ENCODE measurements at regions not wholly inside any gene's neighbourhood (a gene's known extent, or its start where the extent isn't known, plus 50 kb on each side); places are given as distances from the start of the nearest gene placed in this dataset.

- Histone ChIP-seq H3K79me2 (ENCODE audit: low read depth) (no peaks in the 10 kb centered on the region), H3K4me2 (no peak overlapping the region), H3K9me2 (ENCODE audit: insufficient read depth) (no peaks in the 10 kb centered on the region), H4K20me1 (ENCODE audit: insufficient read depth) (no peaks in the 10 kb centered on the region), H3F3A (ENCODE audit: insufficient read depth, low read depth) (no peaks in the 10 kb centered on the region), H2AFZ (no peak overlapping the region), H3K4me3 (no peak overlapping the region), H3K27ac (no peak overlapping the region), H3K4me1 (replicated peaks; ENCODE audit: insufficient read depth) (no peaks in the 10 kb centered on the region), H3K36me3 (ENCODE audit: low read depth) (no peaks in the 10 kb centered on the region), H3K27me3 (ENCODE audit: insufficient read depth, low read depth) (peaks cover 56% of the 10 kb centered on the region), H3K9me3 (ENCODE audit: insufficient read depth, low read depth) (no peaks in the 10 kb centered on the region)
- BruUV-seq (replicated peaks), result no TSS peak
- DNase-seq, result no peak
- ChIA-PET CTCF (no interaction called here), POLR2A (ENCODE audit: unreplicated experiment) (no interaction called here)
- intact Hi-C loops (cut with micrococcal nuclease; ENCODE audit: unreplicated experiment), result no loop called here
- TF ChIP-seq, protein P1, sequence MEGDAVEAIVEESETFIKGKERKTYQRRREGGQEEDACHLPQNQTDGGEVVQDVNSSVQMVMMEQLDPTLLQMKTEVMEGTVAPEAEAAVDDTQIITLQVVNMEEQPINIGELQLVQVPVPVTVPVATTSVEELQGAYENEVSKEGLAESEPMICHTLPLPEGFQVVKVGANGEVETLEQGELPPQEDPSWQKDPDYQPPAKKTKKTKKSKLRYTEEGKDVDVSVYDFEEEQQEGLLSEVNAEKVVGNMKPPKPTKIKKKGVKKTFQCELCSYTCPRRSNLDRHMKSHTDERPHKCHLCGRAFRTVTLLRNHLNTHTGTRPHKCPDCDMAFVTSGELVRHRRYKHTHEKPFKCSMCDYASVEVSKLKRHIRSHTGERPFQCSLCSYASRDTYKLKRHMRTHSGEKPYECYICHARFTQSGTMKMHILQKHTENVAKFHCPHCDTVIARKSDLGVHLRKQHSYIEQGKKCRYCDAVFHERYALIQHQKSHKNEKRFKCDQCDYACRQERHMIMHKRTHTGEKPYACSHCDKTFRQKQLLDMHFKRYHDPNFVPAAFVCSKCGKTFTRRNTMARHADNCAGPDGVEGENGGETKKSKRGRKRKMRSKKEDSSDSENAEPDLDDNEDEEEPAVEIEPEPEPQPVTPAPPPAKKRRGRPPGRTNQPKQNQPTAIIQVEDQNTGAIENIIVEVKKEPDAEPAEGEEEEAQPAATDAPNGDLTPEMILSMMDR (conservative IDR thresholded peaks at IDR 0.05), result no peak
- no peak for TF ChIP-seq EZH2 (IDR thresholded peaks at IDR 0.05; ENCODE audit: low read depth)
Measured at GRCh38 chr19:29092712-29093552, 120.0 kb downstream of the UQCRFS1 start.

- H3K36me3 ChIP-seq (ENCODE audit: low read depth), result no peaks in the 10 kb centered on the region
- TF ChIP-seq EZH2 (IDR thresholded peaks at IDR 0.05; ENCODE audit: low read depth), result no peak
- TF ChIP-seq, protein P1 (conservative IDR thresholded peaks at IDR 0.05), result no peak
- H3K9me3 ChIP-seq (ENCODE audit: insufficient read depth, low read depth), result no peaks in the 10 kb centered on the region
- intact Hi-C loops (cut with micrococcal nuclease; ENCODE audit: unreplicated experiment), result no loop called here
- no peaks in the 10 kb centered on the region for H4K20me1 ChIP-seq (ENCODE audit: insufficient read depth)
- H3K79me2 ChIP-seq (ENCODE audit: low read depth), result no peaks in the 10 kb centered on the region
- no TSS peak for BruUV-seq (replicated peaks)
- DNase-seq, result no peak
- POLR2A ChIA-PET (ENCODE audit: unreplicated experiment), result no interaction called here
- H3F3A ChIP-seq (ENCODE audit: insufficient read depth, low read depth), result no peaks in the 10 kb centered on the region
- H3K4me1 ChIP-seq (replicated peaks; ENCODE audit: insufficient read depth), result no peaks in the 10 kb centered on the region
- H3K27me3 ChIP-seq (ENCODE audit: insufficient read depth, low read depth), result peaks cover 68% of the 10 kb centered on the region
- H3K4me2 ChIP-seq, result no peak overlapping the region
- no peak overlapping the region for H2AFZ ChIP-seq
- H3K27ac ChIP-seq, result no peak overlapping the region
- H3K9me2 ChIP-seq (ENCODE audit: insufficient read depth), result no peaks in the 10 kb centered on the region
- CTCF ChIA-PET, result no interaction called here
- H3K4me3 ChIP-seq, result no peak overlapping the region
Measured at GRCh38 chr19:29090783-29091526, 122.0 kb downstream of the UQCRFS1 start.

- no peak for DNase-seq
- intact Hi-C loops (cut with micrococcal nuclease; ENCODE audit: unreplicated experiment), result no loop called here
Measured at GRCh38 chr19:29089315-29089870, 123.6 kb downstream of the UQCRFS1 start.

More at GRCh38 chr19:29089315-29089870, 123.6 kb downstream of the UQCRFS1 start:
- BruUV-seq (replicated peaks), result no TSS peak
- H3F3A ChIP-seq (ENCODE audit: insufficient read depth, low read depth), result no peaks in the 10 kb centered on the region
- H3K36me3 ChIP-seq (ENCODE audit: low read depth), result no peaks in the 10 kb centered on the region
- TF ChIP-seq EZH2 (IDR thresholded peaks at IDR 0.05; ENCODE audit: low read depth), result no peak
- TF ChIP-seq, protein P1 (conservative IDR thresholded peaks at IDR 0.05), result no peak
- H3K27me3 ChIP-seq (ENCODE audit: insufficient read depth, low read depth), result peaks cover 83% of the 10 kb centered on the region
- no peak overlapping the region for H3K4me2 ChIP-seq
- H3K9me3 ChIP-seq (ENCODE audit: insufficient read depth, low read depth), result no peaks in the 10 kb centered on the region
- H3K27ac ChIP-seq, result no peak overlapping the region
- no peaks in the 10 kb centered on the region for H4K20me1 ChIP-seq (ENCODE audit: insufficient read depth)
- H2AFZ ChIP-seq, result no peak overlapping the region
- no peak overlapping the region for H3K4me3 ChIP-seq
- H3K4me1 ChIP-seq (replicated peaks; ENCODE audit: insufficient read depth), result no peaks in the 10 kb centered on the region
- H3K79me2 ChIP-seq (ENCODE audit: low read depth), result no peaks in the 10 kb centered on the region
- H3K9me2 ChIP-seq (ENCODE audit: insufficient read depth), result no peaks in the 10 kb centered on the region
- ChIA-PET CTCF (no interaction called here), POLR2A (ENCODE audit: unreplicated experiment) (no interaction called here)

Data from PC-9 (cell line).